MM.1S (cell line): ENCODE measurements at regions not wholly inside any gene's neighbourhood (a gene's known extent, or its start where the extent isn't known, plus 50 kb on each side); places are given as distances from the start of the nearest gene placed in this dataset.

ENCODE experiments used
- DNase-seq: peaks from one replicate; pipeline ENCODE4 v3.0.0-alpha.2; 2015
- H2AFZ ChIP-seq: fragments of 300-600 bp; sonication (generic); 2 replicates; pipeline ENCODE4 v1.6.0; 2016; ENCODE audit warnings: antibody characterized with exemption, low read length
- H3F3A ChIP-seq: fragments of 300-600 bp; sonication (generic); 2 replicates; pipeline ENCODE4 v1.6.1; 2016; ENCODE audit warnings: mild to moderate bottlenecking, antibody characterized with exemption, low read length, moderate library complexity, mixed read lengths; ENCODE audit not compliant: insufficient read depth
- H3K27ac ChIP-seq: fragments of 300-600 bp; sonication (generic); 2 replicates; pipeline ENCODE4 v1.5.1; 2016; ENCODE audit warnings: mild to moderate bottlenecking, low read length
- H3K27me3 ChIP-seq: fragments of 300-600 bp; sonication (generic); replicated peaks from 2 replicates; pipeline ENCODE4 v1.6.0; 2016; ENCODE audit warnings: low read length; ENCODE audit not compliant: insufficient read depth
- H3K36me3 ChIP-seq: fragments of 300-600 bp; sonication (generic); replicated peaks from 2 replicates; pipeline ENCODE4 v1.6.1; 2016; ENCODE audit warnings: mild to moderate bottlenecking, low read length, mixed read lengths; ENCODE audit not compliant: insufficient read depth
- H3K4me1 ChIP-seq: fragments of 300-600 bp; sonication (generic); 2 replicates; pipeline ENCODE4 v1.6.1; 2016; ENCODE audit warnings: low read length, mixed read lengths
- H3K4me2 ChIP-seq: fragments of 300-600 bp; sonication (generic); 2 replicates; pipeline ENCODE4 v1.6.0; 2016; ENCODE audit warnings: low read depth, low read length
- H3K4me3 ChIP-seq: fragments of 300-600 bp; sonication (generic); 2 replicates; pipeline ENCODE4 v1.5.1; 2016; ENCODE audit warnings: low read length, mixed read lengths
- H3K79me2 ChIP-seq: fragments of 300-600 bp; sonication (generic); 2 replicates; pipeline ENCODE4 v1.6.1; 2016; ENCODE audit warnings: mixed run types, low read length, mixed read lengths
- H3K9ac ChIP-seq: fragments of 300-600 bp; sonication (generic); 2 replicates; pipeline ENCODE4 v1.6.1; 2016; ENCODE audit warnings: low read length, mixed read lengths
- H3K9me2 ChIP-seq: fragments of 300-600 bp; sonication (generic); replicated peaks from 2 replicates; pipeline ENCODE4 v1.6.1; 2016; ENCODE audit warnings: mild to moderate bottlenecking, low read length, mixed read lengths; ENCODE audit not compliant: insufficient read depth
- H3K9me3 ChIP-seq: fragments of 300-600 bp; sonication (generic); replicated peaks from 2 replicates; pipeline ENCODE4 v1.6.1; 2016; ENCODE audit warnings: mild to moderate bottlenecking, low read length, mixed read lengths; ENCODE audit not compliant: insufficient read depth
- H4K20me1 ChIP-seq: fragments of 300-600 bp; sonication (generic); 2 replicates; pipeline ENCODE4 v1.6.1; 2016; ENCODE audit warnings: mild to moderate bottlenecking, low read length, moderate library complexity, mixed read lengths; ENCODE audit not compliant: insufficient read depth
- EZH2 ChIP-seq: fragments of 300-600 bp; sonication (generic); optimal IDR thresholded peaks from 2 replicates; pipeline ENCODE3; 2017; ENCODE audit warnings: low read depth, mild to moderate bottlenecking, antibody characterized with exemption, low read length, mixed read lengths
- EZH2phosphoT487 ChIP-seq: fragments of 300-600 bp; sonication (generic); IDR thresholded peaks from 2 replicates; pipeline ENCODE4 v1.6.1; 2018; ENCODE audit warnings: antibody characterized with exemption, low read length
- TF ChIP-seq, protein P1 (sequence below): fragments of 300-600 bp; sonication (generic); IDR thresholded peaks from 2 replicates; pipeline ENCODE4 v1.5.1; 2016; ENCODE audit warnings: antibody characterized with exemption, low read length, mixed read lengths

DNA sequence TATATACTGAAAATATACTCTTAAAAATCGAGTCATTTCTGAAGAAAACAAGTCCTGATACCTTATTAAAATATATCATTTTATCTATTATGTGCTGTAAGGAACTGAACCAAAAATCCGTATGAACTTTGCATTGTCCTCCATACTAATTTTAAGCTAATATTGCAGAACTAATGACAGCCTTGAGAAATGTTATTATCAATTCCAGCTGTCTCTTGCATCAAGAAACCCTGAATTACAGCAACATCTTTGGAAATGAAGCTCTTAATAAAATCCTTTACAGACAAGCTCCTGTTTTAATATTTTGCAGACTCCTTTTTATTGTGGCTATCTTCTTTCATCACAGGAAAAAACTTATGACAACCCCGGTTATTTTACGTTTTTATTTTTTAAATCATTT lies 1335.3 kb downstream of the EFNB2 start:
- no peak overlapping the region for H3K4me2 ChIP-seq
- DNase-seq = no peak
- H3K9ac ChIP-seq = no peak overlapping the region
- H3K36me3 ChIP-seq = no peaks in the 10 kb centered on the region
- H3K9me2 ChIP-seq = no peaks in the 10 kb centered on the region
- no peaks in the 10 kb centered on the region for H4K20me1 ChIP-seq
- no peaks in the 10 kb centered on the region for H3K27me3 ChIP-seq
- no peaks in the 10 kb centered on the region for H3K9me3 ChIP-seq
- TF ChIP-seq, protein P1, sequence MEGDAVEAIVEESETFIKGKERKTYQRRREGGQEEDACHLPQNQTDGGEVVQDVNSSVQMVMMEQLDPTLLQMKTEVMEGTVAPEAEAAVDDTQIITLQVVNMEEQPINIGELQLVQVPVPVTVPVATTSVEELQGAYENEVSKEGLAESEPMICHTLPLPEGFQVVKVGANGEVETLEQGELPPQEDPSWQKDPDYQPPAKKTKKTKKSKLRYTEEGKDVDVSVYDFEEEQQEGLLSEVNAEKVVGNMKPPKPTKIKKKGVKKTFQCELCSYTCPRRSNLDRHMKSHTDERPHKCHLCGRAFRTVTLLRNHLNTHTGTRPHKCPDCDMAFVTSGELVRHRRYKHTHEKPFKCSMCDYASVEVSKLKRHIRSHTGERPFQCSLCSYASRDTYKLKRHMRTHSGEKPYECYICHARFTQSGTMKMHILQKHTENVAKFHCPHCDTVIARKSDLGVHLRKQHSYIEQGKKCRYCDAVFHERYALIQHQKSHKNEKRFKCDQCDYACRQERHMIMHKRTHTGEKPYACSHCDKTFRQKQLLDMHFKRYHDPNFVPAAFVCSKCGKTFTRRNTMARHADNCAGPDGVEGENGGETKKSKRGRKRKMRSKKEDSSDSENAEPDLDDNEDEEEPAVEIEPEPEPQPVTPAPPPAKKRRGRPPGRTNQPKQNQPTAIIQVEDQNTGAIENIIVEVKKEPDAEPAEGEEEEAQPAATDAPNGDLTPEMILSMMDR = no peak
- TF ChIP-seq EZH2phosphoT487 = no peak
- TF ChIP-seq EZH2 = no peak
- no peak overlapping the region for H3K4me3 ChIP-seq
- no peaks in the 10 kb centered on the region for H3K79me2 ChIP-seq
- H3F3A ChIP-seq = no peaks in the 10 kb centered on the region
- H3K27ac ChIP-seq = no peak overlapping the region
- no peak overlapping the region for H2AFZ ChIP-seq
- no peaks in the 10 kb centered on the region for H3K4me1 ChIP-seq

DNA sequence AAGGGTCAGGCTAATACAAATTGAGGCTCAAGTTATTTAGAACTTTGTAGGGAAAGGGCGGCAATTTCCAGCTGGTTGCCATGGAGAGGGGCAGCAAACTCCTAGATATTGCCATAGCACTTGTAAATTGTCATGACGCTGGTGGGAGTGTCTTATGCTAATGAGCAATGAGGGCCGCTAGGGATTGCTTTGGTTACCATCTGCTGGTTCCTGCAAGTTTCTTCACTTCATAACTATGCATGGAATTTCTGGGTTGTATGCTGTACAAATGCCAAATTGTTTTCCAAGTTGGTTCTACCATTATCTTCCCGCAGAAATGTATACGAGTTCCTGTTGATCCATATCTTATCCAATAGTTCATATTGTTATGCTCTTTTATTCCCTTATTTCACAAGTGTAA lies 1339.4 kb downstream of the EFNB2 start:
- Histone ChIP-seq H3K27me3 (no peaks in the 10 kb centered on the region), H3K9me2 (no peaks in the 10 kb centered on the region), H3K4me2 (no peak overlapping the region), H3K27ac (no peak overlapping the region), H3K36me3 (no peaks in the 10 kb centered on the region), H3K9me3 (no peaks in the 10 kb centered on the region), H4K20me1 (no peaks in the 10 kb centered on the region), H3F3A (no peaks in the 10 kb centered on the region), H3K79me2 (no peaks in the 10 kb centered on the region), H3K9ac (no peak overlapping the region), H3K4me1 (no peaks in the 10 kb centered on the region), H2AFZ (no peak overlapping the region), H3K4me3 (no peak overlapping the region)
- no peak for DNase-seq
- TF ChIP-seq EZH2phosphoT487 (no peak), EZH2 (no peak)
- TF ChIP-seq, protein P1 = no peak

DNA sequence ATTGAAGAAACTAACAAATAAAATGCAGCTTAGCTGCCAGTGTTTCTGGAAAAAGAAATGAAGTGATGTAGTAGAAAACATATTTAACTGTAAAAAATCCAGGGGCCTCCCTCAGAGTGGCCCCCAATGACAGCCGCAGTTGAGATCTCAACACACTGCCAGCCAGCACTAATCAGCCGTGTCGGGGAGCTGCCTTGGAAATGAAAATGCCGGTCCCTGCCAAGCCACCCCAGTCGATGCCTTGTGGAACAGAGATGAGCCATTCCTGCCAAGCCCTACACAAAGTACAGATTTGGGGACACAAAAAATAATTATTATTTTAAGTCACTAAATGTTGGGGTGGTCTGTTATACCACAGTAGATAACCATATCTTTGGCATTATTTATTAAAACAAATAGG lies 1342.4 kb downstream of the EFNB2 start:
- H3F3A ChIP-seq = no peaks in the 10 kb centered on the region
- H3K79me2 ChIP-seq = no peaks in the 10 kb centered on the region
- no peaks in the 10 kb centered on the region for H3K27me3 ChIP-seq
- no peak overlapping the region for H3K9ac ChIP-seq
- H2AFZ ChIP-seq = no peak overlapping the region
- TF ChIP-seq EZH2 (no peak), EZH2phosphoT487 (no peak)
- TF ChIP-seq, protein P1 = no peak
- H3K27ac ChIP-seq = no peak overlapping the region
- H3K9me2 ChIP-seq = no peaks in the 10 kb centered on the region
- no peaks in the 10 kb centered on the region; the same call in 1 of the 2 replicates for H3K9me3 ChIP-seq
- H3K4me1 ChIP-seq = no peaks in the 10 kb centered on the region
- no peaks in the 10 kb centered on the region for H3K36me3 ChIP-seq
- H4K20me1 ChIP-seq = no peaks in the 10 kb centered on the region
- no peak for DNase-seq
- H3K4me2 ChIP-seq = no peak overlapping the region
- H3K4me3 ChIP-seq = no peak overlapping the region
